IgD-negative memory B cell (primary cell): ENCODE measurements at regions not wholly inside any gene's neighbourhood (a gene's known extent, or its start where the extent isn't known, plus 50 kb on each side); places are given as distances from the start of the nearest gene placed in this dataset.

ENCODE experiments used
- H3K27ac Mint-ChIP-seq, 3 donors: one replicate each; pipeline ENCODE4 v1.8.0; 2020 to 2022; ENCODE audit warnings: mild to moderate bottlenecking in 3 of 3, mixed read lengths in 3 of 3, moderate library complexity in 1 of 3
- H3K27me3 Mint-ChIP-seq: one replicate; pipeline ENCODE4 v1.8.0; 2021; ENCODE audit warnings: mixed read lengths
- H3K36me3 Mint-ChIP-seq: one replicate; pipeline ENCODE4 v1.8.0; 2020; ENCODE audit warnings: mild to moderate bottlenecking, mixed read lengths
- H3K4me1 Mint-ChIP-seq, 3 donors: one replicate each; pipeline ENCODE4 v1.8.0; 2020 to 2022; ENCODE audit warnings: mixed read lengths in 3 of 3, mild to moderate bottlenecking in 1 of 3
- H3K4me3 Mint-ChIP-seq, 4 donors: one replicate each; pipeline ENCODE4 v1.8.0; 2020 to 2022; ENCODE audit warnings: mild to moderate bottlenecking in 4 of 4, mixed read lengths in 4 of 4, moderate library complexity in 3 of 4
- H3K9me3 Mint-ChIP-seq, 3 donors: one replicate each; pipeline ENCODE4 v1.8.0; 2020 to 2021; ENCODE audit warnings: mixed read lengths in 3 of 3, mild to moderate bottlenecking in 1 of 3

DNA sequence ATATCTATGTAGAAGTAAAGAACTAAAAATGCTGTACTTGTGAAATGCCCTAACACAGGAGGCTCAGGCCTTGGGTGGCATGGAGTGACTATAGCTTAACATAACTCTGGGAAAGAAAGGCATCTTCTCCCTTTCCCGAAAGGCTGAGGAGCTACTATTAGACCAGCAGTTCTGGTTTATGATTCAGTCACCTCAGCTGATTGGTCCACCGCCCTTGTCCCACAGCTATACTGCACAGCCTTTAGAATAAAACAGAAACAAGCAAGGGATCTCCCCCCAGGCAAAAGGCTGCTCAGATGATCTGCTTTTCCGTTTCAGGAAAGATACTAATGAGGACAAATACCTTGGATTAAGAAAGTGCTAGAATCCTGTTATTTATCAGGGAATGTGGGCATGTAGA lies 171.3 kb downstream of the SNCA start:
- Mint-ChIP-seq H3K36me3 (no peaks in the 10 kb centered on the region), H3K27ac (no peak overlapping the region), H3K4me1 (no peaks in the 10 kb centered on the region), H3K4me3 (no peak overlapping the region), H3K9me3 (no peaks in the 10 kb centered on the region), H3K27me3 (peaks cover 4% of the 10 kb centered on the region)

DNA sequence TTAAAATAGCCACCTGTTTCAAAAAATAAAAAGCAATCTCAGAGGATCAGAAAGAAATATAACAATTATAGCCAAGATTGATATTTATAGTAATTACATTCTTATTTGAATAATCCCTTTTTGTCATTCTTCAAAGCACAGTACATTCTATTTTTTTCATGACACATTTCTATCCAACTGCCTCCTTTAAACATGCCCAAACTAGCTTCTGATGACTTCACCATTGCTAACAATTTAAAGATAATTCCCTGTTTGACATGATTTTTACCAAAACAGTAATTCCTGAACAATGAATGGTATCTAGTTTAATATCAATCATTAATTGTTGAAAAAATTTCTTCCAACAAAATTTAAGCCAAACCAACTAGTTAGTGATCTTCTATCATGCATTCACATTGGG lies 172.4 kb downstream of the SNCA start:
- no peak overlapping the region for H3K27ac Mint-ChIP-seq

DNA sequence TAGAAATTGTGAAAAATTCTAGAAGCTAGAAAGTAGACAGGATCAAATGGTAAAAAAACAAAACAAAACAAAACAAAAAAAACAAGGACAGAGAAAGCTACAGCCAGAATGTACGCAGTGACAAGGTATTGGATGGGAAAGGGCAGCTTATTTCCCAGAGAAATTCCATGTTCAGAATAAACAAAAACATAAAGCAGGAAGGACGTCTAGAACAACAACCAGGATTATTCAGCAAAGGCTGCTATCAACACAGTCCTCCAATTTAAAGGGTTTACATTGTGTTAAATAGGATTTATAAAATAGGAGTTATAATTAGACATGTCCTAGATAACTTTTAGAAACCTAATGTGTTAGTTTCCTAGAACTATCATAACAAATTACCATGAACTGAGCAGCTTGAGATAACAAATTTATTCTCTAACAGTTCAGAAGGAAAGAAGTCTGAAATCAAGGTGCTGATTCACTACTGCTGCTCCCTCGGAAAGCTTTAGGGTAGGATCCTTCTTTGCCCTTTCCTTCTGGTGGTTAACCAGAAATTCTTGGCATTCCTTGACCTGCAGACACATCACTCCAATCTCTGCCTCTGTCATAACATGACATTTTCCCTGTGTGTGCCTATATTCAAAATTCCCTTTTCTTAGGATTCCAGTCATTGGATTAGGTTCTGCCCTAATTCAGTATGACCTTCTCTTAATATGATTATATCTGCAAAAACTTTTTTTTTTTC lies 175.6 kb downstream of the SNCA start:
- H3K27me3 Mint-ChIP-seq = peaks cover 8% of the 10 kb centered on the region
- H3K9me3 Mint-ChIP-seq = no peaks in the 10 kb centered on the region
- no peaks in the 10 kb centered on the region for H3K36me3 Mint-ChIP-seq
- no peak overlapping the region for H3K27ac Mint-ChIP-seq
- peaks cover 0 to 2% (median 0%) of the 10 kb centered on the region in 3 donors for H3K4me1 Mint-ChIP-seq
- no peak overlapping the region for H3K4me3 Mint-ChIP-seq

More for the DNA sequence above, 172.4 kb downstream of the SNCA start:
- Mint-ChIP-seq H3K27me3 (peaks cover 7% of the 10 kb centered on the region), H3K4me1 (no peaks in the 10 kb centered on the region), H3K4me3 (no peak overlapping the region), H3K36me3 (no peaks in the 10 kb centered on the region), H3K9me3 (no peaks in the 10 kb centered on the region)

DNA sequence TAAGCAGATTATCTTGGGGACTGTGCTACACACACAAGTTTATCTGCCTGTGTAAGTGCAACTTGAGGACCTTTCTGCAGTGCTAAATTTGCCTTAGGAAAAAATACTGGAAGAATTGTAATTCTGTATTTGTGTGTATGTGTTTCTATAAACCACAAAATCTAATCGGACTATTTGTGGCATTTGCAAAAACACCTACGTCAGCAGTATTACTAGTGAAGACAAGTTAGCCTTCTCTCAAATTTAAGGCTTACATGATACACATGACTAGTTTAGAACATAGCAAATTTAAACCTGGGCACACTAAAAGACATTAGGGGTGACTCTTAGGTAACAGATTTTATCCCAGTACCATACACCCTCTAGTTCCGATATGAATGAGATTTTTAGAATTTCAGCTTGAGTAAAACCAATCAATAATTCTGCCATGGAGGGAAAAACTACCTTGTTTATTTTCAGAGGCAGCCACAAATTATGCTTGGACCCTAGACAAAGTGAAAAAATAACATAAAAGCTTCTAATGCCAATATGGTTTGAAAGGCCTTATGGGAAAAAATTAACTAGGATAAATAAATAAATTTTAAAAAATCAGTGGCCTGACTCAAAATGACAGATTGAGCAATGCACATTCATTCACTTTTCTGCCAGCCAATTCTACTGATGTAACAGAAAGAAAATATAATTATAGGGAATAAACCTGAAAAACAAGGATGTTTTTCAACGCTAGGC lies 176.4 kb downstream of the SNCA start:
- Mint-ChIP-seq H3K4me1 (peaks cover 0 to 2% (median 0%) of the 10 kb centered on the region in 3 donors), H3K27me3 (peaks cover 8% of the 10 kb centered on the region), H3K4me3 (no peak overlapping the region), H3K9me3 (no peaks in the 10 kb centered on the region), H3K27ac (no peak overlapping the region), H3K36me3 (no peaks in the 10 kb centered on the region)

GRCh38 chr4:89658701-89659024 lies 178.3 kb downstream of the SNCA start:
- H3K4me1 Mint-ChIP-seq = peaks cover 0 to 2% (median 0%) of the 10 kb centered on the region in 3 donors
- no peaks in the 10 kb centered on the region for H3K9me3 Mint-ChIP-seq
- no peak overlapping the region for H3K4me3 Mint-ChIP-seq
- peaks cover 8% of the 10 kb centered on the region for H3K27me3 Mint-ChIP-seq
- no peak overlapping the region for H3K27ac Mint-ChIP-seq
- no peaks in the 10 kb centered on the region for H3K36me3 Mint-ChIP-seq

GRCh38 chr4:89657931-89658700 lies 178.8 kb downstream of the SNCA start:
- Mint-ChIP-seq H3K27me3 (peaks cover 8% of the 10 kb centered on the region), H3K9me3 (no peaks in the 10 kb centered on the region), H3K4me3 (no peak overlapping the region), H3K27ac (no peak overlapping the region), H3K4me1 (peaks cover 0 to 2% (median 0%) of the 10 kb centered on the region in 3 donors), H3K36me3 (no peaks in the 10 kb centered on the region)

- no peaks in the 10 kb centered on the region for H3K4me1 Mint-ChIP-seq
- H3K4me3 Mint-ChIP-seq = no peak overlapping the region
- no peaks in the 10 kb centered on the region for H3K36me3 Mint-ChIP-seq
- no peaks in the 10 kb centered on the region for H3K27me3 Mint-ChIP-seq
- H3K9me3 Mint-ChIP-seq = no peaks in the 10 kb centered on the region
- no peak overlapping the region for H3K27ac Mint-ChIP-seq
Measured at GRCh38 chr4:89653012-89653411, 183.9 kb downstream of the SNCA start.

- H3K9me3 Mint-ChIP-seq = no peaks in the 10 kb centered on the region
- no peaks in the 10 kb centered on the region for H3K27me3 Mint-ChIP-seq
- H3K4me3 Mint-ChIP-seq = no peak overlapping the region
- H3K27ac Mint-ChIP-seq = no peak overlapping the region
- no peaks in the 10 kb centered on the region for H3K4me1 Mint-ChIP-seq
- H3K36me3 Mint-ChIP-seq = no peaks in the 10 kb centered on the region
Measured at GRCh38 chr4:89645482-89645881, 191.5 kb downstream of the SNCA start.

DNA sequence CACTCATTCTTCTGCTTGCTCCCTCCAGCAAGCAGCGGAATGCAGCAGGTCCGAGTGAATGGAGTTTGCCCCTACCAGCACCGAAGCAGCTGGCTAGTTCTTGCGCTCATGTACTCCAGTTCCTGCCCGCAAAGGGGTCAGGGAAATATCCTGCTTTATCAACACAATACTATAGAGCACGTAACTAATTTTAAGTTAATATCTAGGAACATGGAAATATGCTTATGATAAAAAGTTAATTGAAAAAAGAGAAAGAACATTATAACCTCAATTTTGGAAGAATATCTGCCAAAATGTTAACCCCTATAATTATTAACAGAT lies 195.6 kb downstream of the SNCA start:
- no peaks in the 10 kb centered on the region for H3K9me3 Mint-ChIP-seq
- H3K4me3 Mint-ChIP-seq = no peak overlapping the region
- no peaks in the 10 kb centered on the region for H3K4me1 Mint-ChIP-seq
- H3K27ac Mint-ChIP-seq = no peak overlapping the region
- H3K27me3 Mint-ChIP-seq = no peaks in the 10 kb centered on the region
- H3K36me3 Mint-ChIP-seq = no peaks in the 10 kb centered on the region

DNA sequence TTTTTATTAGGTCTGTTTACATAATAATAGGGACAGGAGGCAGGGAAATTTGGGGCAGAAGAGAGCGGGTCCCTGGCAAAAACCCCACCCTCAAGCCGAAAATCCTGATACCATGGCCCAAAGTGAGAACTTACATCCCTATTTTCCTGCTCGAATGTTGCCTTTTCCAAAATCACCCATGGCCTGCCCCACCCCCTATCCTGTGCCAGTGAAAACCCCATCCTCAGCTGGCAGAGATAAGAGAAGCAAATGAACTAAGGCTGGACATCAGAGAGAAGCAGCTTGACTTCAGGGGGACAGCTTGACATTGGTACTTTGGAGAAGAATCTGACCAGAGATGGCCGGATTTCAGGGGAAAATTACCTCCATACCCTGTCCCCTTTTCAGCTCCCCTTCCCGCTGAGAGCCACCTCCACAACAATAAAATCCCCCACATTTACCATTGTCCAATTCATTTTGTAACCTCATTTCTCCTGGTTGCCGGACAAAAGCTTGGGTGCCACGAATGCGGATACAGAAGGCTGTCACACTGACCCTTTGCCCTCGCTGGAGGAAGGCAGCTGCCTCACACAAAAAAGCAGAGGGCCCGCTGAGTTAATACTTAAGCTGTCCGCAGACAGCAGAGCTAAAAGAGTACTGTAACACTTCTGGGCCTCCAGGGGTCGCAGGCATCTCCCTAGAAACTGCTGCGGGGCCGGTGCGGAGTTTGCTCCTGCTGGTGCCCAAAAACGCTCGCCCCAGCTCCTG lies 196.2 kb downstream of the SNCA start:
- H3K36me3 Mint-ChIP-seq = no peaks in the 10 kb centered on the region
- no peak overlapping the region for H3K27ac Mint-ChIP-seq
- no peak overlapping the region for H3K4me3 Mint-ChIP-seq
- H3K4me1 Mint-ChIP-seq = no peaks in the 10 kb centered on the region
- no peaks in the 10 kb centered on the region for H3K27me3 Mint-ChIP-seq
- H3K9me3 Mint-ChIP-seq = no peaks in the 10 kb centered on the region

GRCh38 chr4:89639395-89639794 lies 197.6 kb downstream of the SNCA start:
- Mint-ChIP-seq H3K27ac (no peak overlapping the region), H3K36me3 (no peaks in the 10 kb centered on the region), H3K27me3 (no peaks in the 10 kb centered on the region), H3K4me3 (no peak overlapping the region), H3K4me1 (no peaks in the 10 kb centered on the region), H3K9me3 (no peaks in the 10 kb centered on the region)

GRCh38 chr4:89625599-89626293 lies 211.2 kb downstream of the SNCA start:
- Mint-ChIP-seq H3K27me3 (peaks cover 3% of the 10 kb centered on the region), H3K36me3 (no peaks in the 10 kb centered on the region)

DNA sequence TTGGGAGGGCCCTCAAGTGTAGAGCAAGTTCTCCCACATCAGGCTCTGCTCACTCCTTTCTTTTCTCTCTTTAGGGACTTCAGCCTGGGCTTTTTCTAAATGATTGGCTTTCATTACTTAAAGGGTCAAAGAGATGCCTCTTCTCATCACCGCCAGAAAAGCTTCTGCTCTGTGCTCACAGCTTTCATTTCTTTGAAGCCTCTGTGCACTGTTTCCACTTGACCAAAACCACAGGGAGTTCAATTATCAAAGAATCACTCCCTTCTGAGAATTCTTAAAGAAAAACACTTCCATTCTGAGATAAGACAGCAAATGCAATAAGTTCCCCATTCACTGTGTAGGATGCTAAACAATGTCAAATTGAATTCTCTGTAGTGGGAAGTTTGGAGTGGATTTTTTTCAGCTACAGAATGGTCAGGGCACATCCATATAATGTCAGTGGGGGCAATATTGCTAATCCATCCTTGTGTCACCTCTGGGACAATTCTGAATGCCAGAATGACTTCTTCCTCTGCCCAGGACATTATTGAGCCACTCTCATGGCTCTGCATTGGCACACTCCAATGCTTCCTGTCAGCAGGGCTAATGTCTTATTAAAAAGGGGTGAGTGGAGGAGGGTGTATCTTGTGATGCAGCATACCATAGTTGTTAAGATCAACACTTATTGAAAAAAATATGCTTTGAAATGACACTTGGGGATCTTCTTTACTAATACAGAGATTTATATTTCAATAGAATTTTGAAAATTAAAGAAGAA lies 217.6 kb downstream of the SNCA start:
- peaks cover 3% of the 10 kb centered on the region for H3K27me3 Mint-ChIP-seq

More at GRCh38 chr4:89625599-89626293, 211.2 kb downstream of the SNCA start:
- Mint-ChIP-seq H3K9me3 (peaks cover 0 to 2% (median 0%) of the 10 kb centered on the region in 3 donors), H3K27ac (no peak overlapping the region), H3K4me3 (no peak overlapping the region), H3K4me1 (peaks cover 0 to 2% (median 0%) of the 10 kb centered on the region in 3 donors)

DNA sequence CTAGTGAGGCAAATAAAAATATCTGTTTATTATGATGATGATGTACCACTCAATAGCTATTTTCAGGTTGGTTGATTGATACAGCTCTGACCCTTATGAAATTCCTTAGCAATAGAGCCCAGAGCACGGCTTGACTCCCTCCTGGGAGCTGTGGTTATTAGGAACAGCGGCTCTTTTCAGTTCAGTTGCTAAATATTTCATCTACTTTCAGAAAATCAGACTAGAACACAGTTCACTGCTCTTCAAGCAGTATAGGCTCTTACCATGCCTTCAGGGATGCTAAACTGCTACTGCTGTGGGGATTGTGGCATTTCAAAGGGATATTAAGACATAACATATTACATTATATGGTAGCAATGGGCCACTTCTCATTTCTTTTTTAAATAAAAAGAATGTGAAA lies 218.8 kb downstream of the SNCA start:
- Mint-ChIP-seq H3K36me3 (no peaks in the 10 kb centered on the region), H3K27me3 (peaks cover 3% of the 10 kb centered on the region), H3K27ac (no peak overlapping the region), H3K4me3 (no peak overlapping the region), H3K9me3 (peaks cover 0 to 3% (median 0%) of the 10 kb centered on the region in 3 donors), H3K4me1 (no peaks in the 10 kb centered on the region)

More for the DNA sequence above, 217.6 kb downstream of the SNCA start:
- Mint-ChIP-seq H3K27ac (no peak overlapping the region), H3K4me3 (peak overlapping the region in 1 of 4 donors; percentile 18), H3K9me3 (no peaks in the 10 kb centered on the region), H3K36me3 (no peaks in the 10 kb centered on the region), H3K4me1 (no peaks in the 10 kb centered on the region)
